GM19240 (cell line): ENCODE measurements at regions not wholly inside any gene's neighbourhood (a gene's known extent, or its start where the extent isn't known, plus 50 kb on each side); places are given as distances from the start of the nearest gene placed in this dataset.
A peak's percentile ranks its signal among the peaks of the same experiment; 100 is the strongest.

Experiments
- DNase-seq: peaks from one replicate; pipeline ENCODE4 v3.0.0; 2011; ENCODE audit warnings: low spot score; ENCODE audit not compliant: insufficient read length

GRCh38 chr3:193847402-193847801 is 254.4 kb downstream of the OPA1 start:
- DNase-seq, result no peak

- no peak for DNase-seq
These were observed 255.5 kb downstream of the OPA1 start for GRCh38 chr3:193848547-193848946.

GRCh38 chr3:193850084-193850619 is 257.1 kb downstream of the OPA1 start:
- DNase-seq, result no peak

GRCh38 chr3:193851428-193851847 is 258.4 kb downstream of the OPA1 start:
- DNase-seq, result no peak

GRCh38 chr3:193851941-193852674 is 259.1 kb downstream of the OPA1 start:
- DNase-seq, result no peak

- no peak for DNase-seq
These were observed 259.9 kb downstream of the OPA1 start for GRCh38 chr3:193852901-193853300.

GRCh38 chr3:193853511-193854219 is 260.7 kb downstream of the OPA1 start:
- no peak for DNase-seq

GRCh38 chr3:193857996-193858395 is 265.0 kb downstream of the OPA1 start:
- DNase-seq, result no peak

- DNase-seq, result no peak
These were observed 266.2 kb downstream of the OPA1 start for GRCh38 chr3:193859195-193859594.

- no peak for DNase-seq
These were observed 268.0 kb downstream of the OPA1 start for GRCh38 chr3:193861012-193861411.

- DNase-seq, result no peak
These were observed 269.8 kb downstream of the OPA1 start for GRCh38 chr3:193862843-193863242.

- DNase-seq, result no peak
These were observed 270.8 kb downstream of the OPA1 start for GRCh38 chr3:193863657-193864357.

- DNase-seq, result peak; percentile 30
These were observed 270.6 kb upstream of the HES1 start for GRCh38 chr3:193865339-193865738.

- no peak for DNase-seq
These were observed 270.0 kb upstream of the HES1 start for GRCh38 chr3:193865896-193866480.

GRCh38 chr3:193868590-193868989 is 267.4 kb upstream of the HES1 start:
- DNase-seq, result no peak

GRCh38 chr3:193869221-193870201 is 266.4 kb upstream of the HES1 start:
- no peak for DNase-seq

GRCh38 chr3:193870376-193871219 is 265.4 kb upstream of the HES1 start:
- no peak for DNase-seq

GRCh38 chr3:193871220-193871485 is 264.8 kb upstream of the HES1 start:
- DNase-seq, result no peak

- no peak for DNase-seq
These were observed 263.6 kb upstream of the HES1 start for GRCh38 chr3:193872265-193872753.
